DLD1 (cell line): ENCODE measurements at regions not wholly inside any gene's neighbourhood (a gene's known extent, or its start where the extent isn't known, plus 50 kb on each side); places are given as distances from the start of the nearest gene placed in this dataset.
"Not testable (repeated sequence)": the region's sequence is repeated elsewhere in the genome, so short reads cannot be mapped to it uniquely, and the experiment has no call there.

Experiments used
- in situ Hi-C: cut with HindIII; loops from 2 replicates; pipeline ENCODE4 v1.10.0; 2017; ENCODE audit warnings: low sequenced_read_pairs

DNA sequence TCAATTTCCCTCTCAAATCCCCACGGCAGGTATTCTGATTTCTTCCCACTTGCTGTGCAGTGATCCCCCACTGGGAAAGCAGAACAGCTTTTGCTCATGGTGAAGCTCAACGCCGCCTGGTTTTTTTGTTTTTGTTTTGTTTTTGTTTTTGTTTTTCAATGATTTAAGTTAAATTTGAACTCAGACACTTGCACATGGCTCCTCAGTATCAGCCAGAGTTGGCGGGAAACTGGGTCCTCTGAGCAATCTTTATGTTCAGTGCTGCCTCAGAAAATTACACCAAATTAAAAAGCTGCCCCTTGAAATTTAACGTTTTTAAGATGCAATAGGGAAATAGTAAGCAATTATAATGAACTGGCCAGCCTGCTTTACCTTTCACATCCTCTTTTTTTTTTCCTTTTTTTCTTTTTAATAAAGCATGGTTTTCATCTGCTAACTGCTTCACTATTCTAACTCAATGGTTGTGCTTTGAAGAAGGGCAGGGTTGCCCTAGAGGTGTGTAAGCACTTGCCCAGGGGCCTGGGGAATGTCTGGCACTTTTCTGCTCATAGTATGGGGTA is 277.0 kb upstream of the HNRNPA3 start:
- in situ Hi-C loops, result no loop called here

DNA sequence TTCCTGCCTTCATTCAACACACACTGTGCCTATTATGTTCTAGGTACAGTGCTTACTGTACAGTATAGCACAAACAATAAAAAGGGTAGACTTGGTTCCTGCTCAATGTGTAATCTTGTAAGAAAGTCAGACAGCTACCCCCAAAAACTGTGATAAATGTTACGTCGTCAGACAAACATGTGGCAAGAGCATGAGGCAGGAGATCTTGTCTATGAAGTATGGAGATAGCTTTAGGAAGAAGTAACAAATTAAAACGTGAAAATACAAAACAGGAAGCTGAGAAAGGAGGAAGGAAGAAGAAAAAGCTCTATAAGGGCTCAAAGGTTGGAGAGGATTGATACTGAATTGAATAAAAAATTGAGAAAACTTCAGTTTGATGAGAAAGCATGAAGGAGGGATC is 276.2 kb upstream of the HNRNPA3 start:
- in situ Hi-C loops, result no loop called here

DNA sequence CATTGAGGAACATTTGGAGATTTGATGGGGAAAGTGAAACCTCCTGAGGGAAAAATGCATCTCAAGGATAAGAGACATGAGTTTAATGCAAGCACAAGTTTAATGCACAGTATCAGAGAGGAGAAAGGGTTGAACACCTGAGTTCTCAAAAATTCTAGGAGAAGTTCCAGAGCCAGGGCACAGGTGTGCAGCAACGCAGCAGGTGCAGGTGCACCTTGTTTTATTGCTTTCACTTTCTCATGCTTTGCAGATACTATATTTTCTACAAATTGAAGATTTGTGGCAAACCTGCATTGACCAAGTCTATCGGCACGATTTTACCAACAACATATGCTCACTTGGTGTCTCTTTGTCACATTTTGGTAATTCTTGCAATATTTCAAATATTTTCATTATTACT is 267.6 kb upstream of the HNRNPA3 start:
- in situ Hi-C loops, result no loop called here

DNA sequence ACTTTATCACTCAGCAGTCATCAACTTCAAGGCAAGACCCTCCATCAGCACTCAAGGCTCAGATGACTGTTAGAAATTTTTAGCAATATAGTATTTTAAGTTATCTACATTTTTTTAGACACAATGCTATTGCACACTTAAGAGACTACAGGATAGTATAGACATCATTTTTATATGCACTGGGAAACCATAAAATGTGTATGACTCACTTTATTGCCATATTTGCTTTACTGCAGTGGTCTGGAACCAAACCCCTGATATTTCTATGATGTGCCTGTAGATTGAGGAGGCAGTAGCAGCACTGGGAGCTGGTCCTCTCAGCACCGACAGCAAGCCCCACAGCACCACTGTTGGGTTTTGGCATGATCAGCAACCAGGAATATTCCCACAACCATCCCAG is 264.8 kb upstream of the HNRNPA3 start:
- in situ Hi-C loops, result no loop called here

DNA sequence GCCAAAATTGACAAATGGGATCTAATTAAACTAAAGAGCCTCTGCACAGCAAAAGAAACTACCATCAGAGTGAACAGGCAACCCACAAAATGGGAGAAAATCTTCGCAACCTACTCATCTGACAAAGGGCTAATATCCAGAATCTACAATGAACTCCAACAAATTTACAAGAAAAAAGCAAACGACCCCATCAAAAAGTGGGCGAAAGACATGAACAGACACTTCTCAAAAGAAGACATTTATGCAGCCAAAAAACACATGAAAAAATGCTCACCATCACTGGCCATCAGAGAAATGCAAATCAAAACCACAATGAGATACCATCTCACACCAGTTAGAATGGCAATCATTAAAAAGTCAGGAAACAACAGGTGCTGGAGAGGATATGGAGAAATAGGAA is 261.4 kb upstream of the HNRNPA3 start:
- in situ Hi-C loops, result not testable (repeated sequence)

DNA sequence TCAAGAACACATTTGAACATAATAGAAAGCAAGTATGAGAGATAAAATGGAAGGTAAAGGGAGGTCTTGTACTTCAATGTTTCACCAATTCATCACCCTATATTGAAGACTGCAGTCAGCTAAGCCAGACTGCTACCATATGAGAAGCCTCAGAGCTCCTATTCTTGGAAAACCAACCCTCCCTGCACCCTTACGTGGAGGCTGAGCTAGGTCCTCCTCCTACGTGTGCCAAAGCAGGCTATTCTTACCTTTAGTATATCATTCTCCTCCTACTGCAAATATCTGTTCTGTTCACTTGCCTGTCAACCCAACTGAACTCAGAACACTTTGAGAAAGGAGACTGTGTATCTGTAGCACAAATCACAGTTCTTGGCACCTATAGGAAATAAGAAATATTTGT is 255.8 kb upstream of the HNRNPA3 start:
- in situ Hi-C loops, result no loop called here

DNA sequence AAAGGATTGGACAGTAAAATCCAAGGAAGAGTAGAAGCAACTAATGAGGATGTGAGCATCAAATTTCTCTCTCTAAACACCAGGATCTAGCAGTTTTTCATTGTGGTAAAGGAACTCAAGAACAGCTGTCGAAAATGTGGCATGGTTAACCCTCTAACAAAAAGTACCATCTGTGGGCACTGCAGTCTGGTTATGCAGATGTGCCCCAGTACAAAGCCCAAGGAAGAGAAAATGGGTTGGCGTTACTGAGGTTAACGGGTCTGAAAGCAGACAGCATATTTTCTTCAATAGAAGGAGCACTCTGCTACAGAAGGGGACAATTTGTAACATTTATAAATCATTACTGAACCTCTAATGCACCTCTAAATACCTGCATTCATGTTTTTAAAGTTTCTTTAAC is 253.0 kb upstream of the HNRNPA3 start:
- in situ Hi-C loops, result no loop called here

DNA sequence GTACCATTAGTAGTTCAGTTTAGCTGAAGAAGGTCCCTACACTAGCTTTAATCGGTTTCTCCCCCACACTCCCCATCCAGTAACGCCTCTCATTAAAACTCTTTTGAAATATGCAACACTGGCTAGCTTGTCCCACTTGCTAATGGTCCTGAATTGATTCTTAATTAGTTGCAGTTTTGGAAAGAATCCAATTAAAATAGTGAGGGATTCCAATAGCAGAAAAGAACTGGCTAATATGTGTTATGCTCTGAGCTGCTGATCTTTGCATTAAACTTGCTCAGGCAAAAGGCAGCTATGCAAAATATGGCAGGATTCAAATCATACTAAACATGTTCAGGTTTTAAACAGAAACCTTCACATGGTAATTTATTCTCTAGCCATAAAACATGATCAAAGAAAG is 252.5 kb upstream of the HNRNPA3 start:
- in situ Hi-C loops, result no loop called here

DNA sequence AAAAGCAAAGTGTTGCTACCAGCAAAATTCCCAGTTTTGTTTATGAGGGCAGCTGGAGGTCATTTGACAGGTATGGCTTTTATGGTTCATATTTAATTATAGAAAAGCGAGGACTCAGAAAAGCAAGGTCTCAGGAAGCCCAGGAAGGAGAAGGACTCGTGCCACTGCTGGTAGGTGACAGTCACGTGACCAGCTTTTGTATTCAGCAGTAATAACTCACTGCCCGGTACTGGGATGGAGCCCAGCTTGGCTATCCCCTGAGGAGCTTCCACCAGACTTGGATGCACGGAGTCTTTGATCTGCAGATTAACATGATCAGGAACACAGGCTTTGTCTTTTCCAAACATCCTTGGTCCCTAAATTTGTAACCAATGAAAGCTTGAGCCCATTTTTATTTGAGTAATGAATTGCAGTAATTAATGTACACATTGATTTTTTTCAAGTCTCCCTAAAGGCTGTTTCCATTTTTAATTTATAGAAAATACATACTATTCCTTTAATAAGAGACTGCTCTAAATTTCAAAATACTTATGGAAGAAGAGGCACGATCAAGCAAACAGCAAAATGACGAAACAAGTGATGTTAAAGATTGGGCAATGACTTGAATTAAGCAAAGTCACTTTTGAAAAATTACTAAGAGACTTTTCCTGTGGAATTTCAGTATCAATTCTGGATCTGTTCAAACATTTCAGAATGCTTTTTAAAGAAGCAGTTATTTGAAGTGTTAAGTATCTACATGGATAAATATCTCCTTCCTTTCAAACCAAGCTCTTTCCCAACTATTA is 251.7 kb upstream of the HNRNPA3 start:
- in situ Hi-C loops, result no loop called here

DNA sequence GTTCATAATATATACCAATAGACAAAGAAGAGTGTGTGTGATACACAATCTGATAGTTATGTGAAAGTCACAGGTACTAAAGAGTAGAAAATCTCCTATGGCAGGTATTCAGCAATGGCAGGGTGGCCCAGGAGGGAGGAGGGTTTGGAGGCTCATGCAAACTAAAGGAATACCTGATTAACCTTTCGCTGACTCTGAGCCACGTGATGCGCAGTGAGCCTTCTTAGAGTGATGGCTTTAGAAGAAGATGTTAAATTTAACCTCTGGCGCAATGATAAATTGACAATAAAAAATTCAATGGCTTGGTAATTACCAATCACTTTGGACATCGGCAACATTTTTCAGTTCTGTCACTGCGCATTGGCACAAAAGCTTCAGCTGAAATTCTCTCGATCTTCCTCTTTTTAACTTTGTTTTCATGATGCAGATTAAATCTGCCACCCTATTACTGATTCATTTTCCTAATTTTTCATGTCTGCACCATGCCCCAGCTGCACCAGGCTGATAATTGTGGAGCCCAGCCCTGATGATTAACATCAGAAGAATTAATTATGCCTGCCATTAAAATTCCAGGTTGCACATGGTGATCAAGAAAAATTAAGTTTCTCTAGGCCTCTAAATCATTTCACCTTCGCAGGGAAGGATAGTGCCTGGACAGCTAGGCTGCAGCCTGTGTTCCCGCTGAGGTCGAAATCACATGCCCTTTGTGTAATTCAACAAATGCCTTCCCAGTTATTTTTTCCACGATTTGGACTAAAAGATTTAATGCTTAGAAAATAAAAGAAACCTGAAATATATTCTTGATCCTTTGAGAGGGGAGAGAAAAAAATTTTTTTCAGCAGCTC is 250.6 kb upstream of the HNRNPA3 start:
- in situ Hi-C loops, result no loop called here

DNA sequence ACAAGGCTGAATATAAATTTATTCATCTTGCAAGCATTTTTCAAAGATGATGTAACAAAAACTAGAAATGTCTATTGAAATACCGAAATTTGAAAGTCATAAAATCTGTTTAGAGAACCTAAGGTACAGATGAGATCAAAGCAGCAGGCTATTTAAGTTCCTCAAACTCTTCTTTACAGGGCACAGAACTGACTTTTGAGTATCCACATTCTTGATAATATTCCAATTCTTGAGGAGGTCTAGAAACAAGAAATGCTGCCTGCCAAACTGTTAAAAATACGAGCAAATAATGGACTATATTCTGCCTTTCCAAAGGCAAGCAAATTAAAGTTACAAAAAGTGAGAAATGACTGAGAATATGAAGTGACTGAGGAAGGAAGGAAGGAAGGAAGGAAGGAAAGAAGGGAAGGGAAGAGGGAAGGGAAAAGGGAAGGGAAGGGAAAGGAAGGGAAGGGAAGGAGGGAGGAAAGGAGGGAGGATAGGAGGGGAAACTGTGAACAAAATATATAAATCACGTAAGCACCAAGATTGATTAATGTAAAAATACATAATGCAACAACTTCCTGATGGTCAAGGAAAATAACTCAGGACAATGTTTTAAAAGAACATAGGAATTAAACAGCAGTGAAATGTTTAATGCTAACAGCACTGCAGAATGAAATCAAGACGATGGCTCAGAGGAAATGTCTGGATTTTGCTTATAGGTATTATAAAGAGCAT is 248.9 kb upstream of the HNRNPA3 start:
- in situ Hi-C loops, result no loop called here

DNA sequence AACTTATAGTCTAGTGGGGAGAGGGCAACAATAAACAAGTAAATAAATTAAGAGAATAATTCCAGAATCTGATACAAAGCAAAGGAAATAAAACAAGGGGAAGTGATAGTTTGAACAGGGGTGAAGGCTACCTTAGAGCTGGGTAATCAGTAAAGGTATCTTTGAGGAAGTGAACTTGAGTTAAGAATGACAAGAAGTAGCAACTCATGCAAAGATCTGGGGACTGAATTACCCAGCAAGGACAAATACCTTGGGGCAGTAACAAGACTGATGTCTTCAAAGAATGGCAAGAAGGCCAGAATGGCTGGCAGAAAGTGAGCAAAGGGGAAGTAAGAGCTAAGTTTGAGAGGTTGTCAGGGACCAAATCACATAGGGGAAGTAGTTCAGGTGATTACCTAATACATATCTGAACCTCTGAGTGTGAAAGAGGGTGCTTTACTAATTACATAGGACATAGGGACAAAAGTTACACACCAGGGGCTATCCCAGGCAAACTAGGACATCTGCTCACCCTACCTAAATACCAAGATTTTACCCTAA is 244.6 kb upstream of the HNRNPA3 start:
- in situ Hi-C loops, result no loop called here

DNA sequence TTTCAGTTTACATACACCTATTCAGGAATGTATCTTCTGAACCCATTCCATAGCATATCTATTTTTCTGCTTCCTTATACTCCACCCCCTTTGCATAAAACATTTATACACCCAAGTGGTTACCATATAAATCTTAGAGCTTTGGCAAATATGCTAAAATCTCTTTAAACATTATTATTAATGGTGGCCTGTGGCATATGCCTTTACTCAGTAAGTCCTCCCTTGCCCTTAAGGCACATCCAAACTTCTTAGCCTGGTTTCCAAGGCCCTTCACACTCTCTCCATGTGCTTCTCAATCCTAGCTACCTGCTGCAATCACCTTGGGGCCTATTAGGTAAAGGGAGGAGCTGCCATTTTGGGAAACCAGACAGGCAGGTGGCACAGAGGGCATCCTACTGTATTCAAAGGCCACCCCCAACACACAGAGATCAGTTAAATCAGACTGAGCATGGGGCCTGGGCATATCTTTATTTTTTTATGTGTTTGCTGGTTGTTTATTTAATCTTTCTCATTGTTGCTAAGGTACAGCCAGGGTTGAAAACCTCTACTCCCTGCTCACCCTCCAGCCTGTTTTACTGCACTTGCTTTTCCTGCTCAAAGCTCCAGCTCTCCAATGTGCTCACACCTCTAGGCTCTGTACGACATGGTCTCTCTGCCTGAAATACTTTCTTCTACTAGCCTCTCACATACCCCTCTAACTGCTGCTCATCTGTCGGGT is 242.8 kb upstream of the HNRNPA3 start:
- in situ Hi-C loops, result no loop called here

DNA sequence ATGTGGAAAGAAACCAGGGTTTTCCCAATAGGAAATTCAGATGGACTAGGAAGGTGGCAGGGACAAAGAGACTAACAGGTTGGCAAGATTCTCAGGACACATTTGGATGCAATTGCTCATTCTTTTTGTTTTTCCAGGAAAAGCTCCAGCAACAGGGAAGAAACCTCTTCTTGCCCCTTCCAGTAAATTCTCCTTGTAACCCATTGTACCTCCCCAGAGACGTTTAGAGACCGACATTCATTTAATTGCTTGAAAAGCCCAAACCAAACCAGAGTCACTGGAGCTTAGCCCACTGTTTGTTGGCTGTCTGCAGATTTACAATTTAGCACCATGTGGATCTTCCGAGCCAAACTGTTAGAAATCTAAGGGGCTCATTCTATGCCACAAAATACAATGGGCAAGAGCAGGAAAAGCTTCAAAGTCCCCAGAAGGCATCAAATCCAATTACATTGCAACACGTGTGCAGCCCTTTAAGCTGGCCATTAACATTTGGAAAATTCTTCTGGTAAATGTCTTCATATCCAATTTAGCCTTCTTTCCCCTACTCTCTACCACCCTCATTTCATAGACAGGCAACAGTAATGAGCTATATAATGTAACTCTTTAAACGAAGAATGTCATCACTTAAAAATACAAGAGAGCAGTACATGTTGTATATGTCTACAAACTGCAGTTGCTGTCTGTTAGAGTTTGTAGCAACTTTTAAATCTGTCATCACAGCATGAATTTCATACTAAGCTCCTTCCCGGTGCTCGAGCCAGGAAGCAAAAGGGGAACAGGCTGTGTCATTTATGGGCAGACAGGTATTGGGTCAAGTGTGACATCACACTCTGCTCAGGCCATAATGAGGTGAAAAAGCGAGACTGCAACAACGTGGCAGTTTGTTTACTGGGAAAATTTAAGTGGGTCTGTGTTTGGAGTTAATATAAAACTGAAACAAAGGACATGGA is 235.6 kb upstream of the HNRNPA3 start:
- in situ Hi-C loops, result no loop called here

DNA sequence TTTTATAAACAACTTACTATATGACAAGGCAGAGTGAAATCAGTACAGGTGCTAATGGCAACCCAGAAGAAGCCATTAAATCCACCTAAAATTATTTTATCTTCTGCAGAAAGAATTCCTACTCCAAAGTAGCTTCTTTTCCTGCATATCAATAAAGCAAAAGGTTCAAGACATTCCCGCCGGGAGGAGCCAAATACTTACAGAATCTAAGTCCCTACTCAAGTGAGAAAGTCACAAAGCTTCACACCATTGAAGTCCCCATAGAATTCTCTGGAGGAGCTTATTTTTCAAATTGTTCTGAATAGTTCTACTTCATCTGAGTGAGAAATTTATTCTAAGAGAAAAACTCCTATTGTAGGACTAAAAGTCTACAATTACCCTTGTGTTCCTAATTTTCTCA is 233.7 kb upstream of the HNRNPA3 start:
- in situ Hi-C loops, result no loop called here

DNA sequence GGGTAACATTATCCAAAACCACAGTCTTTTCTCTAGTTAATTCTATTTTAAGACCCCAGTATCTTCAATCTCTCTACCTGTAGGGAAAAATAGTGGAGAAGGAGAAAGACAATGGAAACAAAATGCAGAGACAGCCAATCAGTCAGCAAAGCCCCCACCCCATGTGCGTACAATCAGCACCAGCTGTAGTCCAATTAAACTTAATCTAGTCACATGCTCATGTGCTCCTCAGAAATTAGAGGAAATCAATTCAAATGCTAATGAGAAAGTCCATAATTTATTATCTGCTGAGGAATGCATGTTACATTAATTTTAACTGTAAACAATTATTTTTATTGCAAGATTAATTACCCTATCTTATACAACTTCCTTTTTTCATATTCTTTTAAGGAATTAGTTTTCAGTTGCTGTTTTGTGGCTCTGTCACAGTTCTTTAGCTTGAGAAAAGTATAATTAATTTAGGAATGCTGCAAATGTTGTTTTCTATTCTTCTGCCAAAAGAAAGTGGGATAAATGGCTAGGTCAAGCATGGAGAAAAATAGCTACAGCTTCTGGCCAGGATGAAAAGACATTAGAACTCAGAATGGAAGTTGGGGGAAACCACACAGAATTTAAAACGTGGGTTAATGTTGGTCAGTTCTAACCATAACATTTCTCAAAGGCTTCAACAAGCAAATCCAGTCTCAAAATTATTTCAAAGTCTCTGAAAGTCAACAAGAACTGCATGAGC is 232.4 kb upstream of the HNRNPA3 start:
- in situ Hi-C loops, result no loop called here

DNA sequence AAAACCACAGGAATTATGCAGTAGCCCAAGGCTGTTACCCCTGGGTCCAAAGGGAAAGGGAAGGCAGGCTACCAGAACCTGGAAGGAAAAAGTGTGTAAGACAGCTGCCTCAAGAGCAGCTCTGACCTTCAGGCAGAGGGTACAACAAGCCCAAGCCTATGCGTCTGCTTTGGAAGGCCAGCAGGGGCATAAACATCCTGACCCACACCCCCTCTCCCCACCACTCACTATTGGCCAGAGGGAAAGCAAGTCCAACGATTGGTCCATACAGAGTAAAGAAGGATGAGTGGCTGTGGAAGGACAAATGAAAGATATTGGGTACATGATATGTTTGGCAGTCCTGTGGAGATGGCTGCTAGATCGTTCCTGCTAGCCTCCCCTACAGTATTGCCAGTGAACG is 227.6 kb upstream of the HNRNPA3 start:
- in situ Hi-C loops, result no loop called here

DNA sequence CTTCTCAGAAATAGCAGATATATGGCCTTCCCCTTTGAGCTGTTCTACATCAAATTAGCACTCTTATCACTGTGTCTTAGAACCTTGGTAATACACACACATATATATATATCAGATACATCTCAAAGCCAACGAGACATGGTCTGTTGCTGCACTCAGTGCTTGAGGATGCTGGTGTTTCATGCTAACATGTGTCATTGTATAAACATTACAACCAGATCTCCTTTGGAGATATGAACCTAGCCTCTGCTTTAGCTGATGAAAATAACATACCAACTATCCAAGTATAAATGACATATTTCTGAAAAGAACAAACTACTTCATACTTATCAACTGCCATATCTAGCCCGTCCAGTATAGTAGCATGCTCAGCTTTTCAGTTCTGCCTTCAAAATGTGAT is 226.7 kb upstream of the HNRNPA3 start:
- in situ Hi-C loops, result no loop called here

DNA sequence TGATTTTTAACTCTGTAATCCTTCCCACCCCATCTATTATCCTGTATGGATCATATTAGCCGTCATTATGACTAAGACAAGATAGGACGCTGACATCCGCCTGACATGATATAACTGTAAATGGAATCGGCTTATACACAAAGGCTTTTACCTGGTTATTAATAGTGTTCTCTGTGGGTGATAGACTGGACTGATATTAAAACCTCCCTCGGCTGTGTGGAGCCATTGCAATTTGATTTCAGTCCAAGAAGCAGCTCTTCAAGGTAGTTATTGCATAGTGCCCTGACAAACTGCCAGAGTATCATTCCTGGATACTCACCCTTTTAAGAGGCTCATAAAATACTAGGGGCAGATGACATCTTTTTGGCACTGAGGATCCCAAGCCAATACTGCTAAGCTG is 226.1 kb upstream of the HNRNPA3 start:
- in situ Hi-C loops, result no loop called here
